ENCODE measurements at regions not wholly inside any gene's neighbourhood (a gene's known extent, or its start where the extent isn't known, plus 50 kb on each side); places are given as distances from the start of the nearest gene placed in this dataset.

DNA sequence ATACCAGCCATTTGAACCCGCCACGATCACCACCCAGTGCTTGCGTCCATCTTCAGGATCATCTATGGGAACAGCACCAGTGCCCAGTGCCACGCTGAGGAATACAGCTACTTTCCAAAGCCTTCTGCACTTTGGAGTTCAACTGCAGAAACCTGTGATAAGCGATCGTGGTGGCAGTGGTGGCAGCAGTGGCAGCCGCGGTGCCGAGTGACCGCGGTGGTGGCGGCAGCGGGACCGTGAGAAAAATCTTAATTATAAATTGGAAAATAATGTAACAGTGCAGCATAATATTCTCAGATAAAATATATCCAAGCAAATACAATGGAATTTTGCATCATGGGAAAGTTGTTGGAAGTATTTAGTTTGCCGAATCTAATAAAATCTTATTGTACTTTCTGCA, 2270.9 kb downstream of the PCDH9 start (continued):
- no peak for TF ChIP-seq PHF8 (CRISPR knock-in tag; IDR thresholded peaks at IDR 0.05)
- TF ChIP-seq, protein P1, sequence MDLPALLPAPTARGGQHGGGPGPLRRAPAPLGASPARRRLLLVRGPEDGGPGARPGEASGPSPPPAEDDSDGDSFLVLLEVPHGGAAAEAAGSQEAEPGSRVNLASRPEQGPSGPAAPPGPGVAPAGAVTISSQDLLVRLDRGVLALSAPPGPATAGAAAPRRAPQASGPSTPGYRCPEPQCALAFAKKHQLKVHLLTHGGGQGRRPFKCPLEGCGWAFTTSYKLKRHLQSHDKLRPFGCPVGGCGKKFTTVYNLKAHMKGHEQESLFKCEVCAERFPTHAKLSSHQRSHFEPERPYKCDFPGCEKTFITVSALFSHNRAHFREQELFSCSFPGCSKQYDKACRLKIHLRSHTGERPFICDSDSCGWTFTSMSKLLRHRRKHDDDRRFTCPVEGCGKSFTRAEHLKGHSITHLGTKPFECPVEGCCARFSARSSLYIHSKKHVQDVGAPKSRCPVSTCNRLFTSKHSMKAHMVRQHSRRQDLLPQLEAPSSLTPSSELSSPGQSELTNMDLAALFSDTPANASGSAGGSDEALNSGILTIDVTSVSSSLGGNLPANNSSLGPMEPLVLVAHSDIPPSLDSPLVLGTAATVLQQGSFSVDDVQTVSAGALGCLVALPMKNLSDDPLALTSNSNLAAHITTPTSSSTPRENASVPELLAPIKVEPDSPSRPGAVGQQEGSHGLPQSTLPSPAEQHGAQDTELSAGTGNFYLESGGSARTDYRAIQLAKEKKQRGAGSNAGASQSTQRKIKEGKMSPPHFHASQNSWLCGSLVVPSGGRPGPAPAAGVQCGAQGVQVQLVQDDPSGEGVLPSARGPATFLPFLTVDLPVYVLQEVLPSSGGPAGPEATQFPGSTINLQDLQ (CRISPR knock-in tag; IDR thresholded peaks at IDR 0.05): no peak
- no peak for TF ChIP-seq MIER2 (CRISPR knock-in tag; IDR thresholded peaks at IDR 0.05)
- no peak for TF ChIP-seq KLF9 (CRISPR knock-in tag; IDR thresholded peaks at IDR 0.05; ENCODE audit: low read depth)
- no peak for TF ChIP-seq NAIF1 (CRISPR knock-in tag; IDR thresholded peaks at IDR 0.05; ENCODE audit: borderline replicate concordance)
- TF ChIP-seq, protein P2, sequence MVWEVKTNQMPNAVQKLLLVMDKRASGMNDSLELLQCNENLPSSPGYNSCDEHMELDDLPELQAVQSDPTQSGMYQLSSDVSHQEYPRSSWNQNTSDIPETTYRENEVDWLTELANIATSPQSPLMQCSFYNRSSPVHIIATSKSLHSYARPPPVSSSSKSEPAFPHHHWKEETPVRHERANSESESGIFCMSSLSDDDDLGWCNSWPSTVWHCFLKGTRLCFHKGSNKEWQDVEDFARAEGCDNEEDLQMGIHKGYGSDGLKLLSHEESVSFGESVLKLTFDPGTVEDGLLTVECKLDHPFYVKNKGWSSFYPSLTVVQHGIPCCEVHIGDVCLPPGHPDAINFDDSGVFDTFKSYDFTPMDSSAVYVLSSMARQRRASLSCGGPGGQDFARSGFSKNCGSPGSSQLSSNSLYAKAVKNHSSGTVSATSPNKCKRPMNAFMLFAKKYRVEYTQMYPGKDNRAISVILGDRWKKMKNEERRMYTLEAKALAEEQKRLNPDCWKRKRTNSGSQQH (CRISPR knock-in tag; IDR thresholded peaks at IDR 0.05; ENCODE audit: low read depth): no peak

DNA sequence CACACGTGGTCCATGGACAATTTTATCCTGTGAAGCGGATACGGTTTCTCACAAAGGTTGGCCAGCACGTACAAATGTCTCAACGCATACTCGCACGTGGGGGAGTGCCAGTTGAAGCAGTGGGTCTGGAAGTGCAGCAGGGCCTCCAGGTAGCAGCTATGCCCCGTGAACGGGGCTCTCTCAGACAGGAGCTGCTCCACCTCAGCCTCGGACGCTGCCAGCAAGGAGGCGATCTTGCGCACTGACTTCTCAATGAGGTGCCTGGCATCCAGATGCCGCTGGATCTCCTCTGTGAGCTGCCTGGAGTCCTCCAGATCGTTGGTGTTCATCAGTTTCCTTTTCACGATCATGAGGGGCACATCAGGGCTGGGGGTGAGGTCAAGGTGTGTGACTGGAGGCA, 2272.0 kb downstream of the PCDH9 start:
- Histone ChIP-seq H2AFZ (ENCODE audit: low read length) (no peak overlapping the region), H3K9ac (ENCODE audit: insufficient read depth, low read depth, low read length) (no peak overlapping the region), H3K9me3 (ENCODE audit: low read length) (no peaks in the 10 kb centered on the region), H3K27ac (ENCODE audit: extremely low read length, insufficient read depth, low read length) (no peak overlapping the region), H4K20me1 (ENCODE audit: insufficient read depth, low read length) (no peaks in the 10 kb centered on the region), H3K4me2 (ENCODE audit: low read depth, low read length) (no peak overlapping the region), H3K4me3 (replicated peaks in 1 of 3; ENCODE audit: insufficient read depth in 1 of 3, low read depth in 2 of 3, low read length in 3 of 3) (no peak overlapping the region), H3K79me2 (ENCODE audit: insufficient read depth, low read length) (no peaks in the 10 kb centered on the region), H3K4me1 (ENCODE audit: insufficient read depth, low read length) (no peaks in the 10 kb centered on the region), H3K36me3 (replicated peaks in 1 of 2; ENCODE audit: control insufficient read depth in 1 of 2, insufficient read depth in 2 of 2, low read length in 2 of 2) (no peaks in the 10 kb centered on the region), H3K27me3 (ENCODE audit: control insufficient read depth in 1 of 2, insufficient read depth in 2 of 2, low read length in 2 of 2) (no peaks in the 10 kb centered on the region)
- no peak for DNase-seq (ENCODE audit: low spot score)
- 0% methylated on average over 1 of the region's 16 CpGs for WGBS (ENCODE audit: low lambda C conversion rate)
- BruUV-seq (replicated peaks): no TSS peak
- ChIA-PET POLR2A (no interaction called here), CTCF (ENCODE audit: low intra/inter-chr PET ratio, low total read pairs) (no interaction called here)
- TF ChIP-seq, protein P3, sequence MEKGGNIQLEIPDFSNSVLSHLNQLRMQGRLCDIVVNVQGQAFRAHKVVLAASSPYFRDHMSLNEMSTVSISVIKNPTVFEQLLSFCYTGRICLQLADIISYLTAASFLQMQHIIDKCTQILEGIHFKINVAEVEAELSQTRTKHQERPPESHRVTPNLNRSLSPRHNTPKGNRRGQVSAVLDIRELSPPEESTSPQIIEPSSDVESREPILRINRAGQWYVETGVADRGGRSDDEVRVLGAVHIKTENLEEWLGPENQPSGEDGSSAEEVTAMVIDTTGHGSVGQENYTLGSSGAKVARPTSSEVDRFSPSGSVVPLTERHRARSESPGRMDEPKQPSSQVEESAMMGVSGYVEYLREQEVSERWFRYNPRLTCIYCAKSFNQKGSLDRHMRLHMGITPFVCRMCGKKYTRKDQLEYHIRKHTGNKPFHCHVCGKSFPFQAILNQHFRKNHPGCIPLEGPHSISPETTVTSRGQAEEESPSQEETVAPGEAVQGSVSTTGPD (CRISPR knock-in tag; IDR thresholded peaks at IDR 0.05): no peak
- TF ChIP-seq, protein P4, sequence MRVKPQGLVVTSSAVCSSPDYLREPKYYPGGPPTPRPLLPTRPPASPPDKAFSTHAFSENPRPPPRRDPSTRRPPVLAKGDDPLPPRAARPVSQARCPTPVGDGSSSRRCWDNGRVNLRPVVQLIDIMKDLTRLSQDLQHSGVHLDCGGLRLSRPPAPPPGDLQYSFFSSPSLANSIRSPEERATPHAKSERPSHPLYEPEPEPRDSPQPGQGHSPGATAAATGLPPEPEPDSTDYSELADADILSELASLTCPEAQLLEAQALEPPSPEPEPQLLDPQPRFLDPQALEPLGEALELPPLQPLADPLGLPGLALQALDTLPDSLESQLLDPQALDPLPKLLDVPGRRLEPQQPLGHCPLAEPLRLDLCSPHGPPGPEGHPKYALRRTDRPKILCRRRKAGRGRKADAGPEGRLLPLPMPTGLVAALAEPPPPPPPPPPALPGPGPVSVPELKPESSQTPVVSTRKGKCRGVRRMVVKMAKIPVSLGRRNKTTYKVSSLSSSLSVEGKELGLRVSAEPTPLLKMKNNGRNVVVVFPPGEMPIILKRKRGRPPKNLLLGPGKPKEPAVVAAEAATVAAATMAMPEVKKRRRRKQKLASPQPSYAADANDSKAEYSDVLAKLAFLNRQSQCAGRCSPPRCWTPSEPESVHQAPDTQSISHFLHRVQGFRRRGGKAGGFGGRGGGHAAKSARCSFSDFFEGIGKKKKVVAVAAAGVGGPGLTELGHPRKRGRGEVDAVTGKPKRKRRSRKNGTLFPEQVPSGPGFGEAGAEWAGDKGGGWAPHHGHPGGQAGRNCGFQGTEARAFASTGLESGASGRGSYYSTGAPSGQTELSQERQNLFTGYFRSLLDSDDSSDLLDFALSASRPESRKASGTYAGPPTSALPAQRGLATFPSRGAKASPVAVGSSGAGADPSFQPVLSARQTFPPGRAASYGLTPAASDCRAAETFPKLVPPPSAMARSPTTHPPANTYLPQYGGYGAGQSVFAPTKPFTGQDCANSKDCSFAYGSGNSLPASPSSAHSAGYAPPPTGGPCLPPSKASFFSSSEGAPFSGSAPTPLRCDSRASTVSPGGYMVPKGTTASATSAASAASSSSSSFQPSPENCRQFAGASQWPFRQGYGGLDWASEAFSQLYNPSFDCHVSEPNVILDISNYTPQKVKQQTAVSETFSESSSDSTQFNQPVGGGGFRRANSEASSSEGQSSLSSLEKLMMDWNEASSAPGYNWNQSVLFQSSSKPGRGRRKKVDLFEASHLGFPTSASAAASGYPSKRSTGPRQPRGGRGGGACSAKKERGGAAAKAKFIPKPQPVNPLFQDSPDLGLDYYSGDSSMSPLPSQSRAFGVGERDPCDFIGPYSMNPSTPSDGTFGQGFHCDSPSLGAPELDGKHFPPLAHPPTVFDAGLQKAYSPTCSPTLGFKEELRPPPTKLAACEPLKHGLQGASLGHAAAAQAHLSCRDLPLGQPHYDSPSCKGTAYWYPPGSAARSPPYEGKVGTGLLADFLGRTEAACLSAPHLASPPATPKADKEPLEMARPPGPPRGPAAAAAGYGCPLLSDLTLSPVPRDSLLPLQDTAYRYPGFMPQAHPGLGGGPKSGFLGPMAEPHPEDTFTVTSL (CRISPR knock-in tag; IDR thresholded peaks at IDR 0.05; ENCODE audit: borderline replicate concordance): no peak
- TF ChIP-seq HDAC1 (CRISPR knock-in tag; IDR thresholded peaks at IDR 0.05): no peak
- TF ChIP-seq BORCS8-MEF2B (CRISPR knock-in tag; IDR thresholded peaks at IDR 0.05): no peak
- no peak for FAIRE-seq
- intact Hi-C loops (cut with micrococcal nuclease; ENCODE audit: unreplicated experiment) (no loop called here), in situ Hi-C loops (cut with HindIII; ENCODE audit: extremely low pct_ligation_motif_present, low pct_unique_long_range_greater_than_20kb) (no loop called here)
- no peak for ATAC-seq
